HEK293 (cell line): ENCODE measurements at regions not wholly inside any gene's neighbourhood (a gene's known extent, or its start where the extent isn't known, plus 50 kb on each side); places are given as distances from the start of the nearest gene placed in this dataset.
A peak's percentile ranks its signal among the peaks of the same experiment; 100 is the strongest.

Experiments used
- CTCF ChIA-PET: fragments of 350-600 bp; formaldehyde crosslinking; extraction: SDS; loops from one replicate; lab custom pipeline; 2021; ENCODE audit warnings: antibody characterized with exemption; lab: Yijun Ruan, JAX
- POLR2A ChIA-PET: fragments of 300-600 bp; formaldehyde crosslinking; extraction: SDS; loops from one replicate; lab custom pipeline; 2020; ENCODE audit warnings: antibody characterized with exemption, inconsistent platforms; lab: Yijun Ruan, JAX
- H3K27ac ChIP-seq: fragments of 200-500 bp; sonication (Bioruptor generic); 2 replicates; pipeline ENCODE4 v1.5.1; 2014; ENCODE audit warnings: low read depth, low read length, control low read depth, inconsistent platforms; ENCODE audit errors: extremely low read depth
- H3K36me3 ChIP-seq, 2 experiments: fragments of 200-500 bp in 1 of 2; sonication (Bioruptor generic) in 1 of 2; 1 replicate in 1 of 2; 2 replicates in 1 of 2; pipeline ENCODE4 v1.5.1; 2014 to 2017; ENCODE audit warnings: inconsistent platforms in 2 of 2, low read length in 2 of 2; ENCODE audit not compliant: control insufficient read depth in 2 of 2, insufficient read depth in 1 of 2
- H3K4me1 ChIP-seq: fragments of 200-500 bp; sonication (Bioruptor generic); 2 replicates; pipeline ENCODE4 v1.5.1; 2014; ENCODE audit warnings: mild to moderate bottlenecking, low read length, inconsistent platforms; ENCODE audit not compliant: control insufficient read depth, insufficient read depth
- H3K4me3 ChIP-seq: 2 replicates; pipeline ENCODE4 v1.5.1; 2011; ENCODE audit warnings: low read depth, mild to moderate bottlenecking, control low read depth, low read length, moderate library complexity
- H3K9me3 ChIP-seq: fragments of 200-500 bp; sonication (Bioruptor generic); 2 replicates; pipeline ENCODE4 v1.5.1; 2014; ENCODE audit warnings: low read depth, low read length, inconsistent platforms; ENCODE audit not compliant: control insufficient read depth, insufficient read depth
- ATF2 ChIP-seq: fragments of 450-650 bp; formaldehyde crosslinking; IDR thresholded peaks from 2 replicates; pipeline ENCODE4 v1.5.1; 2016; ENCODE audit warnings: missing biosample characterization, missing genetic modification characterization, low read depth
- GLI4 ChIP-seq: fragments of 450-650 bp; formaldehyde crosslinking; IDR thresholded peaks from 2 replicates; pipeline ENCODE4 v1.5.1; 2016; ENCODE audit warnings: missing biosample characterization, missing genetic modification characterization
- SCRT1 ChIP-seq: fragments of 450-650 bp; formaldehyde crosslinking; IDR thresholded peaks from 2 replicates; pipeline ENCODE4 v1.5.1; 2016; ENCODE audit warnings: missing biosample characterization, missing genetic modification characterization, borderline replicate concordance
- ZBTB10 ChIP-seq: fragments of 450-650 bp; formaldehyde crosslinking; IDR thresholded peaks from 2 replicates; pipeline ENCODE4 v1.5.1; 2016; ENCODE audit warnings: missing biosample characterization, missing genetic modification characterization
- ZBTB48 ChIP-seq: fragments of 450-650 bp; formaldehyde crosslinking; IDR thresholded peaks from 2 replicates; pipeline ENCODE4 v1.5.1; 2016; ENCODE audit warnings: missing biosample characterization, missing genetic modification characterization
- ZFHX2 ChIP-seq: fragments of 450-650 bp; formaldehyde crosslinking; conservative IDR thresholded peaks from 2 replicates; pipeline ENCODE4 v1.5.1; 2016; ENCODE audit warnings: missing biosample characterization, missing genetic modification characterization
- ZNF248 ChIP-seq: fragments of 450-650 bp; formaldehyde crosslinking; IDR thresholded peaks from 2 replicates; pipeline ENCODE4 v1.5.1; 2017; ENCODE audit warnings: missing biosample characterization, missing genetic modification characterization
- ZNF394 ChIP-seq: fragments of 450-650 bp; formaldehyde crosslinking; IDR thresholded peaks from 2 replicates; pipeline ENCODE4 v1.5.1; 2016; ENCODE audit warnings: missing biosample characterization, missing genetic modification characterization, mild to moderate bottlenecking, moderate library complexity, borderline replicate concordance
- ZNF623 ChIP-seq: fragments of 450-650 bp; formaldehyde crosslinking; IDR thresholded peaks from 2 replicates; pipeline ENCODE4 v1.5.1; 2016; ENCODE audit warnings: missing biosample characterization, missing genetic modification characterization
- ZNF654 ChIP-seq: fragments of 450-650 bp; formaldehyde crosslinking; IDR thresholded peaks from 2 replicates; pipeline ENCODE4 v1.5.1; 2016; ENCODE audit warnings: low read depth, missing biosample characterization, missing genetic modification characterization
- ZSCAN30 ChIP-seq: fragments of 450-650 bp; IDR thresholded peaks from 2 replicates; pipeline ENCODE4 v1.5.1; 2018; ENCODE audit warnings: missing biosample characterization, mild to moderate bottlenecking, missing genetic modification characterization, moderate library complexity
- TF ChIP-seq, protein P1 (sequence below): fragments of 450-650 bp; formaldehyde crosslinking; IDR thresholded peaks from 2 replicates; pipeline ENCODE4 v1.5.1; 2016; ENCODE audit warnings: missing biosample characterization, missing genetic modification characterization
- TF ChIP-seq, protein P2 (sequence below): fragments of 450-650 bp; formaldehyde crosslinking; IDR thresholded peaks from 2 replicates; pipeline ENCODE4 v1.5.1; 2016; ENCODE audit warnings: missing biosample characterization, missing genetic modification characterization
- TF ChIP-seq, protein P3 (sequence below): fragments of 450-650 bp; formaldehyde crosslinking; IDR thresholded peaks from 2 replicates; pipeline ENCODE4 v1.5.1; 2016; ENCODE audit warnings: missing biosample characterization, missing genetic modification characterization
- TF ChIP-seq, protein P4 (sequence below): fragments of 450-650 bp; formaldehyde crosslinking; IDR thresholded peaks from 2 replicates; pipeline ENCODE4 v1.5.1; 2016; ENCODE audit warnings: missing biosample characterization, missing genetic modification characterization

DNA sequence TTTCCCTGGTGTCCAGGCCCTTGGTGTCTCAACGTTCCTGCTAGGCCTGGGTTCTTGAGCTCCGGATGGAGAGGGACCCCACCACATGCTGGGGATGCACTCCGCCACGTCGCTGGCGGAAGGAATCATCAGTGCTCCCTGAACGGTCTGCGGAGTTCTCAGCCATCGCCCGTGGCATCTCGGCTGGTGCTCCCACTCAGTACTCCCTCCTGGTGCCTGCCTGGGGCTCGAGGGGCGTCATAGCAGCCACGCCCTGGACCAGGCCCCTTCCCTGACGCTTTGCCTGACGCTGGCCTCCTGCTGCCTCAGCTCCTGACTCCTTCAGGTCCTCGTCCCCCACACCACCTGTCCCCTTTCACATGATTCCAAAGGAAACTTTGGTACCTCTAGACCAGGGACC lies 95.9 kb upstream of the CIBAR2 start (continued):
- no peak for TF ChIP-seq ATF2

- CTCF ChIA-PET, result interaction anchor here (0.6 kb wide), 1 partner anchor 42 kb away, joined by 3 read pairs; no protein-coding TSS in a partner anchor
- no peaks in the 10 kb centered on the region for H3K4me1 ChIP-seq
Observed at GRCh38 chr16:85208643-85209520, 96.6 kb upstream of the CIBAR2 start.

GRCh38 chr16:85209526-85210121 lies 97.4 kb upstream of the CIBAR2 start:
- Histone ChIP-seq H3K27ac (no peak overlapping the region), H3K4me1 (no peaks in the 10 kb centered on the region), H3K4me3 (no peak overlapping the region), H3K9me3 (no peaks in the 10 kb centered on the region), H3K36me3 (peaks cover 0 to 6% of the 10 kb centered on the region in 2 experiments; a peak in 1 of 3 replicates)
- ChIA-PET CTCF (interaction anchor here (0.6 to 1.4 kb wide), 3 partner anchors 17 to 95 kb away, joined by 3 to 4 read pairs (median 3); no protein-coding TSS in a partner anchor), POLR2A (interaction anchor here (0.6 kb wide), 1 partner anchor 9 kb away, joined by 6 read pairs; no protein-coding TSS in a partner anchor)
- TF ChIP-seq, protein P1, sequence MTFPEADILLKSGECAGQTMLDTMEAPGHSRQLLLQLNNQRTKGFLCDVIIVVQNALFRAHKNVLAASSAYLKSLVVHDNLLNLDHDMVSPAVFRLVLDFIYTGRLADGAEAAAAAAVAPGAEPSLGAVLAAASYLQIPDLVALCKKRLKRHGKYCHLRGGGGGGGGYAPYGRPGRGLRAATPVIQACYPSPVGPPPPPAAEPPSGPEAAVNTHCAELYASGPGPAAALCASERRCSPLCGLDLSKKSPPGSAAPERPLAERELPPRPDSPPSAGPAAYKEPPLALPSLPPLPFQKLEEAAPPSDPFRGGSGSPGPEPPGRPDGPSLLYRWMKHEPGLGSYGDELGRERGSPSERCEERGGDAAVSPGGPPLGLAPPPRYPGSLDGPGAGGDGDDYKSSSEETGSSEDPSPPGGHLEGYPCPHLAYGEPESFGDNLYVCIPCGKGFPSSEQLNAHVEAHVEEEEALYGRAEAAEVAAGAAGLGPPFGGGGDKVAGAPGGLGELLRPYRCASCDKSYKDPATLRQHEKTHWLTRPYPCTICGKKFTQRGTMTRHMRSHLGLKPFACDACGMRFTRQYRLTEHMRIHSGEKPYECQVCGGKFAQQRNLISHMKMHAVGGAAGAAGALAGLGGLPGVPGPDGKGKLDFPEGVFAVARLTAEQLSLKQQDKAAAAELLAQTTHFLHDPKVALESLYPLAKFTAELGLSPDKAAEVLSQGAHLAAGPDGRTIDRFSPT (tag by site-specific recombination), result no peak
- TF ChIP-seq, protein P2, sequence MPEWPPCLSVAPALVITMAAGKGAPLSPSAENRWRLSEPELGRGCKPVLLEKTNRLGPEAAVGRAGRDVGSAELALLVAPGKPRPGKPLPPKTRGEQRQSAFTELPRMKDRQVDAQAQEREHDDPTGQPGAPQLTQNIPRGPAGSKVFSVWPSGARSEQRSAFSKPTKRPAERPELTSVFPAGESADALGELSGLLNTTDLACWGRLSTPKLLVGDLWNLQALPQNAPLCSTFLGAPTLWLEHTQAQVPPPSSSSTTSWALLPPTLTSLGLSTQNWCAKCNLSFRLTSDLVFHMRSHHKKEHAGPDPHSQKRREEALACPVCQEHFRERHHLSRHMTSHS (tag by site-specific recombination), result no peak
- TF ChIP-seq ZBTB48 (tag by site-specific recombination) (no peak), ZNF248 (tag by site-specific recombination) (no peak), ZFHX2 (no peak), ZNF394 (no peak), ATF2 (no peak), ZNF654 (no peak)
- TF ChIP-seq, protein P3, sequence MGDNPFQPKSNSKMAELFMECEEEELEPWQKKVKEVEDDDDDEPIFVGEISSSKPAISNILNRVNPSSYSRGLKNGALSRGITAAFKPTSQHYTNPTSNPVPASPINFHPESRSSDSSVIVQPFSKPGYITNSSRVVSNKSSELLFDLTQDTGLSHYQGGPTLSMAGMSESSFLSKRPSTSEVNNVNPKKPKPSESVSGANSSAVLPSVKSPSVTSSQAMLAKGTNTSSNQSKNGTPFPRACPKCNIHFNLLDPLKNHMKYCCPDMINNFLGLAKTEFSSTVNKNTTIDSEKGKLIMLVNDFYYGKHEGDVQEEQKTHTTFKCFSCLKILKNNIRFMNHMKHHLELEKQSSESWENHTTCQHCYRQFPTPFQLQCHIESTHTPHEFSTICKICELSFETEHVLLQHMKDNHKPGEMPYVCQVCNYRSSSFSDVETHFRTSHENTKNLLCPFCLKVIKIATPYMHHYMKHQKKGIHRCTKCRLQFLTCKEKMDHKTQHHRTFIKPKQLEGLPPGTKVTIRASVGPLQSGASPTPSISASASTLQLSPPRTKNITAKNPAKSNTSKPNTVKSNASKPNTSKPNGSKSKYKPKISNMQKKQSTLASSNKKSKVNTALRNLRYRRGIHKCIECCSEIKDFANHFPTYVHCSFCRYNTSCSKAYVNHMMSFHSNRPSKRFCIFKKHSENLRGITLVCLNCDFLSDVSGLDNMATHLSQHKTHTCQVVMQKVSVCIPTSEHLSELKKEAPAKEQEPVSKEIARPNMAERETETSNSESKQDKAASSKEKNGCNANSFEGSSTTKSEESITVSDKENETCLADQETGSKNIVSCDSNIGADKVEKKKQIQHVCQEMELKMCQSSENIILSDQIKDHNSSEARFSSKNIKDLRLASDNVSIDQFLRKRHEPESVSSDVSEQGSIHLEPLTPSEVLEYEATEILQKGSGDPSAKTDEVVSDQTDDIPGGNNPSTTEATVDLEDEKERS (tag by site-specific recombination), result no peak

More at GRCh38 chr16:85208643-85209520, 96.6 kb upstream of the CIBAR2 start:
- TF ChIP-seq, protein P4, sequence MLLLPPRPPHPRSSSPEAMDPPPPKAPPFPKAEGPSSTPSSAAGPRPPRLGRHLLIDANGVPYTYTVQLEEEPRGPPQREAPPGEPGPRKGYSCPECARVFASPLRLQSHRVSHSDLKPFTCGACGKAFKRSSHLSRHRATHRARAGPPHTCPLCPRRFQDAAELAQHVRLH, result 0 out of 2 replicates have a peak, but pooled peaks have one; percentile 30
- TF ChIP-seq ZSCAN30 (tag by site-specific recombination), result no peak
- TF ChIP-seq GLI4, result no peak
- TF ChIP-seq SCRT1 (tag by site-specific recombination), result no peak
- TF ChIP-seq ZBTB10 (tag by site-specific recombination), result peak; percentile 100
- TF ChIP-seq ZNF623 (tag by site-specific recombination), result no peak
- Histone ChIP-seq H3K4me3 (no peak overlapping the region), H3K36me3 (peaks cover 0 to 6% of the 10 kb centered on the region in 2 experiments; a peak in 1 of 3 replicates), H3K9me3 (no peaks in the 10 kb centered on the region), H3K27ac (no peak overlapping the region)
- POLR2A ChIA-PET, result interaction anchor here (0.6 kb wide), 1 partner anchor 519 kb away, joined by 5 read pairs; no protein-coding TSS in a partner anchor
